Hepatic stellate cell (primary cell): ENCODE measurements at regions not wholly inside any gene's neighbourhood (a gene's known extent, or its start where the extent isn't known, plus 50 kb on each side); places are given as distances from the start of the nearest gene placed in this dataset.

Experiments used
- DNase-seq: peaks from one replicate; pipeline ENCODE4 v3.0.0; 2011; ENCODE audit warnings: low spot score

GRCh38 chr3:189502256-189502655, 128.9 kb upstream of the TP63 start:
- no peak for DNase-seq

DNA sequence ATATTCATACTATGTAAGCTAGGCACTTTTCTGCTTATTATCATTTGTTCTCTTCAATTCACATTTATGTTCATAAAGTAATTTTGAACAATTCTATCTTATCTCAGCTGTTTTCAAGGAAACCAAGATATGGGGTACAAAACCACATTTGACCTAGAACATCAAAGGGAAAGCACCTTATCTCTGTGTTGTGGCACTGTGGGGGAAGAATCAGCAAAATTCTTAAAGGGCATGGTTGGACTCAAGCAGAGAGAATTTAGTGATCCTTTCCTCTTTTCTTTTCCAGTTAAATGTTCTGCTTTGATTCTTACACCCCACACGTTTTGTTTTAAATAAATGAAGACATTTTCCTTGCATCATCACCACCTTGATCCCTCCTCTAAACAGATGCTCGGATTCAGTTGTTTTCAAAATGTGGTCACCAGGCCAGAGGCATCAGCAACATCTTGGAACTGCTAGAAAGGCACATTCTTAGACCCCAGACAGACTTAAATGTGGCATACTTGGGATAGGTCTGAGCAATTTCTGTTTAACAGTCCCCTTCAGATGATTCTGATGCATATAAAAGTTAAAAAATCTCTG, 128.4 kb upstream of the TP63 start:
- DNase-seq = no peak

GRCh38 chr3:189507856-189508255, 123.3 kb upstream of the TP63 start:
- DNase-seq = no peak

DNA sequence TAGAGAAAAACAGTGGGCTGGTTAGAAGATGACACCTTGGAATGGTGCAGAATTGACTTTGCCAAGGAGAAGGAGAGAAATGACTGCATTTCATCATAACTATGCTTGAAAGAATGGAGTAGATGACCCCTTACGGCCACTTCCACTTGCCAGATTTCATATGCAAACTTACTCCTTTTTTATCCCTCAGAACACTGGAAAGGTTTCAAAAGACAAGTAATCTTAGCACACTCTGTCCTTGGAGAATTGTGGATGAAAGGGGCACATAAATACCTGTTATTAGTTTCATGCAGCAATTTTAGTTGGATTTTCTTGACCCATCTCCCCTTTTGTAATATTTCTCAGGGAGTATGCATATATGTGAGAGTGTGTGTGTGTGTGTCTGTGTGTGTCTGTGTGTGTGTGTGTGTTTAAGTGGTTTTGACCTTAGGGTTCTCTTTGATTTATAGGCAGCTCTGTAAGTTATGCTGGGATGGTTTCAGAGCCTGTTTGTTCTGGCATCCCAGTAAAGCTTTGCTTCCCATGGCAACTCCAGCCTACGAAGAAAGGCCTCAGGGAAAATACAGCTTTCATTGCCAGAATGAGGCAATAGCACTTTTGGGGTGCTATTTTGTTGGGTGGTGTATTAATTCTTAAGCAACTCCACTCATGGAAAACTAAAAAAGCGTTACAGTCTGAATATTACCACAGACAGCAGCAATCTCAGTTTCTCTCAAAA, 122.2 kb upstream of the TP63 start:
- DNase-seq = no peak

- no peak for DNase-seq
These were observed 119.2 kb upstream of the TP63 start for GRCh38 chr3:189512039-189512438.

- DNase-seq = no peak
These were observed 118.4 kb upstream of the TP63 start for GRCh38 chr3:189512821-189513220.

DNA sequence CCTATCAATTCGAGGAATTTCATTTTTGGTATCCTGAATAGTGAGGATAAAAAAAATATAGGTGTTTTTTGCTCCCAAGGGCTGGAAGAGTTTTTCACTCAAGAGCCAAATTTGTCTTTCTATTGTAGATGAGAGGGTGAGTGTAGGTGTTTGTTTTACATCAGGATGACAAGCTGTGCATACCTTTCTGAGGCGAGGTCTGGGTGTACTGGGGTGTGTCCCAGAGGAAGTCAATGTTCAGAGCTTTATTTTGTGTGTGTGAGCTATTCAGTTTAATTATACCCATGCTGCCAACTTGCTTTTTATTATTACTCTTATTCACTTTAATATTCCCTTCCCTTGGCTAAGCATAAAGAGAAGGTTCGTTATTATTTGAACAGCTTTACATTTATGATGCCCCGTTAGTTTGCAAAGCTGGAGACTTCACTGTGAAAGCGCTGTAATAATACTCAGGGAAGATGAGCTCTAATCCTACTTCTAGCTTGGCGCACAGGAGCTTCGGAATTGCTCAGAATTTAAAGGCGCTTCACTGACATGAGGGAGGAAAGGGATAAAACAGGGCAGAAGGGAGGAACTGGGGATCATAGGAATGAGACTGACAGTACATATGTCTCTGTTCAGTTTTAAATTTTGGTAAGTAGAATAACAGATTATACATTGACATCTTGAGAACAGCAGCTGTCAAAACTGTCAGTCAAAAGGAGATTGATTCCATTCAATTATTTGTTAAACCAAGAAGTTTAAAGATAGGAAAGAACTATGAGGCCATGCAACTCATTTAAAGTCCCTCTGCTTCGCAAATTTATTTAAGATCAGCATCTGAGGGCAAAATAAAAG, 117.7 kb upstream of the TP63 start:
- DNase-seq = no peak

- DNase-seq = no peak
These were observed 115.2 kb upstream of the TP63 start for GRCh38 chr3:189516039-189516438.

DNA sequence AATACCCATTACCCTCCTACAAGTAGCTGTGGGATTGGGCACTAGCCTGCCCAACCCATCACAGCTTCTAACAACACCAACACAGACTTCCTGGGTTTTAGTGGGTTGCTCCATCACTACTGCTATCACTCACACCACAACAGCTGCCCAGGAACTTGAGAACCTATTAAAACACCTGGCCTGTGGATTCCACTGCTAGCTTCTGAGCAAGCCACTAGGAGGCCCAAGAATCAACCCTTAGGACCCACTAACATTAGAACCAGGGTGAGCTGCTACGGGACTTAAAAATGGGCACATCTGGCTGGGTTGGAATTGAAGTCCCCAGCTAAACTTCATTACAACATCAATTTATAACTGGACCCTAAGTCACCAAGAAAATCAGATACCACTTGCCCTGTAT, 113.2 kb upstream of the TP63 start:
- no peak for DNase-seq

DNA sequence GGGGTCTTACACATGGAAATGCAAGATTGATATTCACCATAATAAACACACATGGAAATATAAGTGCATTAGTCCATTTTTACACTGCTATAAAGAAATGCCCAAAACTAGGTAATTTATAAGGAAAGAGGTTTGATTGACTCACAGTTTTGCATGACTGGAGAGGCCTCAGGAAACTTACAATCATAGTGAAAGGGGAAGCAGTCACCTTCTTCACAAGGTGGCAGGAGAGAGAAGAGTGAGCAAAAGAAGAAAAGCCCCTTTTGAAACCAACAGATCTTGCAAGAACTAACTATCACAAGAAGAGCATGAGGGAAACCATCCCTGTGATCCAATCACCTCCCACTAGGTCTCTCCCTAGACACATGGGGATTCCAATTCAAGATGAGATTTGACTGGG, 111.7 kb upstream of the TP63 start:
- no peak for DNase-seq

DNA sequence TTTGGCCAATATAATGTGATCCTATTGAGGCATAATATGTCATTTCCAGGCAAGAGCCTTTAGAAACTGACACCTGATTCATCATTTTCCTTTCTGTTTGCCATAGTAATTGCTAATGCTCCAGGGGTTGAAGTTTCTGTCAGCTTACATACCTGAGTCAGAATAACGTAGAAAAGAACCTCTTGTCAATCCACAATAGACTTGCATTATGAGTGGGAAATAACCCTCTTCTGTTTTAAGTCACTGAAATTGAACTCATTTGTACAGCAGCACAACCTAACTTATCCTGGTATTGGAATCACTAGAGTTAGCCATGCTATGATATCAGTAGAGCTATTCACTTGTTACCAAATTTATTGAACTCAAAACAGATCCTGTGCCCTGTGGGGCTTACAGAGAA, 101.7 kb upstream of the TP63 start:
- no peak for DNase-seq

- DNase-seq = no peak
These were observed 101.2 kb upstream of the TP63 start for GRCh38 chr3:189529889-189530471.

DNA sequence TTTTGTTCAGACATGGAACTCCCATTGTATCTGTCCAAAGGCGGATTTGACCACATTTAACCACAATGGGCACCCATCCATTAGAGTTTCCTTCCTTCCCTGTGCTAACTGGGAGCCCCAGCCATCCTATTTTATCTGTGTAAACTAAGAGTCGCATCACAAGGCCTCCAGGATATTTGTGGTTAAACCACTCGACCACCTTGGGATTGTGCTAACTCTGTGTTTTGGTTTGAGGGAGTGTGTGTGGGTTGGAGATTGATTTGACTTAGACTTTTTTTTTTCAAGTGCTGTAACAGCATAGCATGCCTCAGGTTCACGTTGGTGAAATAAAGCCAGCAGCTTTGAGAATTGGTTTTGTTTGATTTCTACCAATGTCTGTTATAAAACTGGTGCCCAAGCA, 100.4 kb upstream of the TP63 start:
- no peak for DNase-seq

DNA sequence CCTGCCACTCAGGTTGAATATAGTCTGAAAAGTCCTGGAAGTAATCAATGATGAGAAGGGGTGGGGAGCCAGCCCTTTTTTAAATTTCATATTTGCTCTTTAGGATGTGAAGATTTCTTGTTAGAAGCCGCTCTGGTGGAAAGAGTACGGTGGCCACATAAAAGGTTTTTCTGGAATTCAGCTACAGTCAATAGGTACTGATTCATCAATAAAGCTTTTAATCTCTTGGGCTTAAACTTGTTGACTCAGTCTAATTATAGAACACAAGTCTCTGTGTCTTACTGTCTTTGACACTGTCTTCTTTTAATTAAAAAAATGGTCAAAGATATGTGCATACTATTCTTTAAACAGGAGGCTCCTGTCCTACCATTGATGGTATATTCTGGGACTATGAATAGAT, 99.9 kb upstream of the TP63 start:
- no peak for DNase-seq

GRCh38 chr3:189534531-189534930, 96.7 kb upstream of the TP63 start:
- no peak for DNase-seq

DNA sequence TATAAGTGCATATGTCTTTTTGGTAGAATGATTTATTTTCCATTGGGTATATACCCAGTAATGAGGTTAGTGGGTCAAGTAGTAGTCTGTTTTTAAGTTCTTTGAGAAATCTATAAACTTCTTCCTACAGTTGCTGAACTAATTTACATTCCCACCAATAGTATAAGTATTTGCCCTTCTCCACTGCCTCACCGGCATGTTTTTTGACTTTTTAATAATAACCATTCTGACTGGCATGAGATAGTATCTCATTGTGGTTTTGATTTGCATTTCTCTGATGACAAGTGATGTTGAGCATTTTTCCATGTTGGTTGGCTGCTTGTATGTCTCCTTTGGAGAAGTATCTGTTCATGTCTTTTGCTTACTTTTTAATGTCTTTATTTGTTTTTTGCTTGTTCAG, 94.1 kb upstream of the TP63 start:
- DNase-seq = no peak

DNA sequence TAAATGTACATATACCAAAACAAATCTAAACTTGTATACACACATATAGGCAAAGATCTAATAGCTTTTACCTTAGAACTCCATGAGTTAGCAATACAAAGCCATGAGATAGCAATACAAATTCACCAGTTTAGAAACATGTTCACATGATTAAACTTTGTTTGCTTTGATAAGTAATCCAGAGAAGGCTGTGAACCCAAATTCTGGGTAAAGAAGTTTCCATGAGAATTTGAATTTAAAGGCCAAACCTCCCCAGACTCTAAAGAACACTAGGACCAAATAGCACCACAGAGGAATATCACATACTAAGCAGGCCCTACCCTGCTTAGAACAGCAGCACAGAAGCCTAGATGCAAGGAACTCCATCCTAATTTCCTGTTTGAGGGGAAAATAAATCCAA, 83.7 kb upstream of the TP63 start:
- no peak for DNase-seq

- DNase-seq = no peak
These were observed 83.1 kb upstream of the TP63 start for GRCh38 chr3:189548053-189548452.

DNA sequence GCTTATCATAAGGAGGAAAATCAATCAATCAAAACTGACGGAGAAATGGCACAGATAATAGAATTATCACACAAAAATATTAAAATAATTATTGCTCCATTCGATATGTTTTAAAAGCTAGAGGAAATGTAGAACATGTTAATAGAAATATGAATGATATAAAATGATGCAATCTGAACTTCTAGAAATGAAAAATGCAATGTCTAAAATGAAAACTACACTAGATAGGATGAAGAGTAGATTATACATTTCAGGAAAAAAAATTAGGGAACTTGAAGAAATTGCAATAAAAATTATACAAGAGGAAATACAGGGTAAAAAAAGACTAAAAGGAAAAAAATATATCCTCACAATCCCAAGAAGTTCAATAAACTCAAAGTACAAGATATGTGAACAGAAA, 80.2 kb upstream of the TP63 start:
- no peak for DNase-seq

- DNase-seq = no peak
These were observed 76.2 kb upstream of the TP63 start for GRCh38 chr3:189554868-189555557.

DNA sequence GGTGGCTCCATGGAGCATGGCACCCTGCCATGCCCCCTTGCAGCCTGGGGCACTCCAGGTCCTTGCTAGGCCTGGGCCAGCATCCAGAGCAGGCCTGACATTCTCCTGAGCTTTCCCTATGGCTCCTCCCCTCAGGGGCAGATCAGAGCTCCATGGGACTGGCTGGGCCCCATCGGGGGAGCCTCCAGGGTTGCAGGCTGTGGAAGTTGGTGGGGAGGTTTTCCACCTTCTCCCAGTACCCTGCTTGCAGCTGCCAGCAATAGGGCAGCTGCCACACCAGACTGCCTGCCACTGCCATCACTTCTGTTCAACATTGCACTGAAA, 75.7 kb upstream of the TP63 start:
- DNase-seq = no peak

GRCh38 chr3:189557824-189558223, 73.4 kb upstream of the TP63 start:
- no peak for DNase-seq

DNA sequence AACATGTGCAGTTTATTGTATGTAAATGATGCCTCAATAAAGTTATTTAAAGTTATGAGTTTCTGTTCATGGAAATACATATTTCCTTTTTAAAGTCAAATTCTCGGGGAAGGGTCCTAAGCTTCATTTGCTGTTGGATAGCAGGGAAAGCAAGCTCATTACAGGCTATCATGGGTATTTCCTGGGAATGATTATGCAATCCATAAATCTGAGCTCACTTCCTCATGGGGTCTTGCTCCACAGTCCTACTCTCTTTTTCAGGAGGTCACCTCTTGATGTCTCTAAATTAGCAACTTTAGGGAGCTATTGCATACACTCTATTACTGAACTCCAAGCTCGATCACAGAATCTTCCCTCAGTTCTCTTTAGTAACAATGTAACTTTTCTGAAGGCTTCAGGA, 69.9 kb upstream of the TP63 start:
- no peak for DNase-seq
